ENCODE measurements at regions not wholly inside any gene's neighbourhood (a gene's known extent, or its start where the extent isn't known, plus 50 kb on each side); places are given as distances from the start of the nearest gene placed in this dataset.

DNA sequence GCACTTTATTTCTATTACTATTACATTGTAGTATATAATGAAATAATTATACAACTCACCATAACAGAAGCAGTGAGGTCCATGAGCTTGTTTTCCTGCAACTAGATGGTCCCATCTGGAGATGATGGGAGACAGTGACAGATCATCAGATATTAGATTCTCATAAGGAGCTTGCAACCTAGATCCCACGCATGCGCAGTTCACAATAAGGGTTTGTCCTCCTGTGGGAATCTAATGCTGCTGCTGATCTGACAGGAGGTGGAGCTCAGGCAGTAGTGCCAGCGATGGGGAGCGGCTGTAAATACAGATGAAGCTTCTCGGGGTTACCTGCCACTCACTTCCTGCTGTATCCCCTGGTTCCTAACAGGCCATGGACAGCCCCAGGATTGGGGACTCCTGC, 139.5 kb upstream of the TCF21 start:
- TF ChIP-seq, protein P1, sequence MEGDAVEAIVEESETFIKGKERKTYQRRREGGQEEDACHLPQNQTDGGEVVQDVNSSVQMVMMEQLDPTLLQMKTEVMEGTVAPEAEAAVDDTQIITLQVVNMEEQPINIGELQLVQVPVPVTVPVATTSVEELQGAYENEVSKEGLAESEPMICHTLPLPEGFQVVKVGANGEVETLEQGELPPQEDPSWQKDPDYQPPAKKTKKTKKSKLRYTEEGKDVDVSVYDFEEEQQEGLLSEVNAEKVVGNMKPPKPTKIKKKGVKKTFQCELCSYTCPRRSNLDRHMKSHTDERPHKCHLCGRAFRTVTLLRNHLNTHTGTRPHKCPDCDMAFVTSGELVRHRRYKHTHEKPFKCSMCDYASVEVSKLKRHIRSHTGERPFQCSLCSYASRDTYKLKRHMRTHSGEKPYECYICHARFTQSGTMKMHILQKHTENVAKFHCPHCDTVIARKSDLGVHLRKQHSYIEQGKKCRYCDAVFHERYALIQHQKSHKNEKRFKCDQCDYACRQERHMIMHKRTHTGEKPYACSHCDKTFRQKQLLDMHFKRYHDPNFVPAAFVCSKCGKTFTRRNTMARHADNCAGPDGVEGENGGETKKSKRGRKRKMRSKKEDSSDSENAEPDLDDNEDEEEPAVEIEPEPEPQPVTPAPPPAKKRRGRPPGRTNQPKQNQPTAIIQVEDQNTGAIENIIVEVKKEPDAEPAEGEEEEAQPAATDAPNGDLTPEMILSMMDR (IDR thresholded peaks at IDR 0.05): no peak
- ATAC-seq (no peak), DNase-seq (no peak)
- H3K4me1 ChIP-seq: no peaks in the 10 kb centered on the region
- no peak overlapping the region for H3K27ac ChIP-seq
- no peaks in the 10 kb centered on the region for H3K27me3 ChIP-seq
- H3K36me3 ChIP-seq: no peaks in the 10 kb centered on the region
- no peak overlapping the region for H3K4me3 ChIP-seq
- H3K9me3 ChIP-seq: no peaks in the 10 kb centered on the region
- intact Hi-C loops (cut with DNase I): no loop called here

DNA sequence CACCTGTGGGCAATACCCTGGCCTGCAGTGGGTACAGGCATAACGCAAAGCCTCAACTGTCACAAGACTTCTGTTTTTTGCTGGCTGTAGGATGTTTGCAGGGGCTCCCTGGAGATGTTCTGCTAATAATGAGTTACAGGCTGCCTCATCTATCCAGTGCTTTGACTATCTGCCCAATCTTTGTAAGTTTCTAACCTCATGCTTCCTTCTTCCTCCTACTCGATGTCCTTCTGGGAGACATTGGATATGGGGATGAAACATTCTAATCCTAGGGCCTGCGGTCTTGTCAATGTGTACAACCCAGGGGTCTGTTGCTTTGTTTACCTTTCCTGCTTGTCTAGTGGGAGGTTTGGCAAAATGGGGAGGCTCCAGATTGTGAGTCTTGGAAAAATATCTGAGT, 136.8 kb upstream of the TCF21 start:
- ATAC-seq: no peak
- no peaks in the 10 kb centered on the region for H3K9me3 ChIP-seq
- peaks cover 0 to 4% of the 10 kb centered on the region in 2 donors for H3K4me1 ChIP-seq
- no peaks in the 10 kb centered on the region for H3K36me3 ChIP-seq
- DNase-seq: no peak
- no peaks in the 10 kb centered on the region for H3K27me3 ChIP-seq
- H3K4me3 ChIP-seq: no peak overlapping the region
- H3K27ac ChIP-seq: no peak overlapping the region
- TF ChIP-seq, protein P1 (IDR thresholded peaks at IDR 0.05): no peak
- intact Hi-C loops (cut with DNase I): no loop called here

DNA sequence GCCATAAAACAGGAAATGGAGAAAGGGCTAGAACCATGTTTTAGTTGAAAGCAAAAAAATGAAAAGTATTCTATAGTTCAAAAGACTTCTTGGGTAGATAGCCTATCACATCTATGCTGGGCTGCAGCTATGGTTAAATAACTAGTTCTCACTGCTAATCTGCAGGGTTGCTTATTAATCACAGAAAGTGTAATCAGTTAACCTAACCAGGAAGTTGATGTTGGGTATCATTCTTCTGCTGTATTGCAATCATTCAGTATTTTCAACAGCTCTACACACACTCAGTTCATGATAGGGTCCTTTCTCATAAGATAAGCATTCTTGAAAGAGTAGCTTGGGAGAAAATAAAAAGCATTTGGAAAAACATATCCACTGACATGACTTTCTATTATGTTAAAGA, 135.2 kb upstream of the TCF21 start:
- H3K27me3 ChIP-seq: no peaks in the 10 kb centered on the region
- ATAC-seq (no peak), DNase-seq (no peak)
- no peak overlapping the region for H3K4me3 ChIP-seq
- TF ChIP-seq, protein P1 (IDR thresholded peaks at IDR 0.05): no peak
- H3K27ac ChIP-seq: no peak overlapping the region
- peaks cover 0 to 4% of the 10 kb centered on the region in 2 donors for H3K4me1 ChIP-seq
- H3K9me3 ChIP-seq: no peaks in the 10 kb centered on the region
- intact Hi-C loops (cut with DNase I): no loop called here
- no peaks in the 10 kb centered on the region for H3K36me3 ChIP-seq

DNA sequence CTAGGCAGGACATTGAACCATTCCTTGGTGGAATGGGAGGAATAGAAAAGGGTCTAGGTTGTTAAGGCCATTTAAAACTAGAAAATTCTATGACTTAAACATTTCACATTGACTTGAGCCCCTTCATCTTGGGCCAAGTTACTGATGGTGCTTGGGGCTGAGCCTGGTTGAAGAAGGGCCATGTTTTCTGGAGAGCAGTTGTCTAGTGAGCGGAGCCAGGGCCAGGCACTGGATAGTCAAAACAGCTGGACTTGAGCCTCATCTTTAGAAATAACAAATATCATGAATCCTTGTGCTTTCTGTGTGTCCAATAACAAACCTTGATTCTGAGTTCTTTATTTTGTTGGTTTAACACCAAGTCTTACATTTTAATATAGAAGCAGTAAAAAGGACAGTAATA, 134.6 kb upstream of the TCF21 start:
- no peak overlapping the region for H3K27ac ChIP-seq
- H3K9me3 ChIP-seq: no peaks in the 10 kb centered on the region
- DNase-seq: no peak
- no peak overlapping the region for H3K4me3 ChIP-seq
- no peak for ATAC-seq
- TF ChIP-seq, protein P1 (IDR thresholded peaks at IDR 0.05): no peak
- no peaks in the 10 kb centered on the region for H3K27me3 ChIP-seq
- no peaks in the 10 kb centered on the region for H3K36me3 ChIP-seq
- intact Hi-C loops (cut with DNase I): no loop called here
- peaks cover 0 to 6% of the 10 kb centered on the region in 2 donors for H3K4me1 ChIP-seq

DNA sequence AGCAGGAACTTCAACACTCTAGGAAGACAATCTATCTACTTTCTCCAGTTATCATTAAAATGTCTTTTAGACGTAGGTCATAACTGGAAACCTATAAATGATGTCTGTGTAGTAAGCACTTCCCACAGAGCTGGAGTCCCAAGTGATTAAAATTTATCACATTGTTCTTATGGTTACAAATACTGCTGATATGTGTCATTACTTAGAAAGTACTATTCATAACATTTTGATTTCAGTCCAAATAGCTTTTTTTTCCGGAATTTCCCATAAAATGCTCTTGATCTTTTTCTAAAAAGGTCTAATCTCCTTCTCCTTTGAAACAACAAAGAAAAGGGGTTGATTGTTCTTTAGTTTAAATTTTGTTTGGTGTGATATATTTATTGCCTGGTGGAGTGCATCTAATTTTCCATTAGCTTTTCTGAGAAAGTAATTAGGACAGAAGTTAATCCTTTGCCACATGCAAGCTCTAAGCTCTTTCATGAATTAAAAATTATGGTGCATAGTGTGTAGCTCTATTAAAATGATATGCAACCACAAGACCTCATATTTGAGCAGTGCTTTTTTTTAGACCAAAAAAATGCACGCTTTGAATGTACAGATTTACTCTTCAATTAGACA, 132.7 kb upstream of the TCF21 start:
- ATAC-seq (no peak), DNase-seq (no peak)
- intact Hi-C loops (cut with DNase I): no loop called here
- Histone ChIP-seq H3K27ac (peak overlapping the region; percentile 2 to 24), H3K4me3 (no peak overlapping the region), H3K4me1 (peaks cover 0 to 7% of the 10 kb centered on the region in 2 donors), H3K27me3 (no peaks in the 10 kb centered on the region), H3K9me3 (no peaks in the 10 kb centered on the region), H3K36me3 (no peaks in the 10 kb centered on the region)
- TF ChIP-seq, protein P1 (IDR thresholded peaks at IDR 0.05): no peak
